OCI-LY7 (cell line): ENCODE measurements at regions not wholly inside any gene's neighbourhood (a gene's known extent, or its start where the extent isn't known, plus 50 kb on each side); places are given as distances from the start of the nearest gene placed in this dataset.

Source experiments
- BruUV-seq: library from RNA; stranded (reverse); fragments of 400-500 nt; replicated peaks from 2 replicates; lab custom pipeline; 2021; lab: Mats Ljungman, UMichigan
- CTCF ChIA-PET: fragments of 300-600 bp; sonication (Branson Sonifier 250); formaldehyde crosslinking; loops from one replicate; lab custom pipeline; 2022; ENCODE audit warnings: antibody characterized with exemption; ENCODE audit not compliant: unreplicated experiment; lab: Charles Lee
- POLR2A ChIA-PET: fragments of 300-600 bp; sonication (Branson Sonifier 250); formaldehyde crosslinking; loops from one replicate; lab custom pipeline; 2022; ENCODE audit warnings: antibody characterized with exemption; lab: Charles Lee
- DNase-seq: peaks from one replicate; pipeline ENCODE4 v3.0.0-alpha.2; 2015; ENCODE audit warnings: low spot score
- H2AFZ ChIP-seq: fragments of 200-600 bp; sonication (generic), shearing (Covaris generic); 2 replicates; pipeline ENCODE4 v1.6.1; 2014; ENCODE audit warnings: mild to moderate bottlenecking, antibody characterized with exemption, low read length, moderate library complexity
- H3K27ac ChIP-seq: fragments of 200-600 bp; sonication (generic); 2 replicates; pipeline ENCODE4 v1.5.1; 2014; ENCODE audit warnings: mixed run types, low read depth, mild to moderate bottlenecking, moderate library complexity, low read length, inconsistent platforms; ENCODE audit not compliant: poor library complexity, severe bottlenecking
- H3K36me3 ChIP-seq: fragments of 200-600 bp; sonication (generic); 2 replicates; pipeline ENCODE4 v1.6.1; 2014; ENCODE audit warnings: mild to moderate bottlenecking, antibody characterized with exemption, low read length, moderate library complexity, mixed read lengths; ENCODE audit not compliant: insufficient read depth
- H3K4me1 ChIP-seq: fragments of 200-600 bp; sonication (generic); 2 replicates; pipeline ENCODE4 v1.5.1; 2014; ENCODE audit warnings: mild to moderate bottlenecking, low read length; ENCODE audit not compliant: insufficient read depth, poor library complexity, severe bottlenecking
- H3K4me2 ChIP-seq: fragments of 200-600 bp; sonication (generic); 2 replicates; pipeline ENCODE4 v1.6.1; 2014; ENCODE audit warnings: mild to moderate bottlenecking, low read length
- H3K4me3 ChIP-seq: fragments of 200-600 bp; sonication (generic); 2 replicates; pipeline ENCODE4 v1.5.1; 2014; ENCODE audit warnings: mild to moderate bottlenecking, low read depth, low read length; ENCODE audit not compliant: poor library complexity, severe bottlenecking
- H3K79me2 ChIP-seq: fragments of 200-600 bp; sonication (generic); 2 replicates; pipeline ENCODE4 v1.6.1; 2016; ENCODE audit warnings: low read depth, mild to moderate bottlenecking, low read length, moderate library complexity, mixed read lengths; ENCODE audit not compliant: insufficient read depth
- H3K9me2 ChIP-seq: fragments of 200-600 bp; sonication (generic); 2 replicates; pipeline ENCODE4 v1.6.1; 2016; ENCODE audit warnings: mild to moderate bottlenecking, low read length, mixed read lengths; ENCODE audit not compliant: insufficient read depth
- H3K9me3 ChIP-seq: fragments of 200-600 bp; sonication (generic); 2 replicates; pipeline ENCODE4 v1.6.1; 2014; ENCODE audit warnings: mild to moderate bottlenecking, mixed run types, low read length, mixed read lengths
- H4K20me1 ChIP-seq: fragments of 200-600 bp; sonication (generic); 2 replicates; pipeline ENCODE4 v1.6.1; 2014; ENCODE audit warnings: mild to moderate bottlenecking, antibody characterized with exemption, low read length, moderate library complexity, mixed read lengths; ENCODE audit not compliant: insufficient read depth
- EZH2phosphoT487 ChIP-seq: fragments of 200-600 bp; sonication (generic); IDR thresholded peaks from 2 replicates; pipeline ENCODE4 v1.6.1; 2018; ENCODE audit warnings: low read depth, borderline replicate concordance, mild to moderate bottlenecking, mixed run types, antibody characterized with exemption, low read length, moderate library complexity, mixed read lengths
- intact Hi-C: fragments of 100-400 bp; cut with micrococcal nuclease; formaldehyde crosslinking; loops from one replicate; pipeline ENCODE4 v1.10.0; 2022; ENCODE audit not compliant: unreplicated experiment
- TF ChIP-seq, protein P1 (sequence below): fragments of 200-600 bp; sonication (generic); conservative IDR thresholded peaks from 2 replicates; pipeline ENCODE4 v1.5.1; 2014; ENCODE audit warnings: mild to moderate bottlenecking, antibody characterized with exemption, low read length, moderate library complexity, mixed read lengths

DNA sequence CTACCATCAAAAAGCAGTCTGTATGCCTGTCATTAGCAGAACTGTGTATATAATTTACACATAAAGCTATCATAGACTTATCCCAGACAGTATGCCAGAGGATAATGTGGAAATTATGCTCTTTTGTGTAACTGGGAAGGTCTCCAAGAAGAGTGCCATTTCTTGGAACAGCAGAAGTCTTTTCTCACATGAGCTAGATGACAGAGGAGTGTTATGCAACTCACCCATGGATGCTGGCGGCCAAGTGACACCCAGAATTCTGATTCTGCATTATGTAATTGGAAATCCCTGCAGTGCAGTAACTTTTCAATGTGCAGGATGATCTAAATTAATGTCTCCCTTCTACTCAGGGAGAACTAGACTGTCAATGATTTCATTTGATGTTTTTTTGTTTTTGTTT is 160.0 kb downstream of the UBE2E3 start:
- no peaks in the 10 kb centered on the region for H3K9me2 ChIP-seq
- no peak for DNase-seq
- ChIA-PET POLR2A (interaction anchor here (0.5 to 1.2 kb wide), 6 partner anchors 13 to 301 kb away, joined by 3 to 8 read pairs (median 3); no protein-coding TSS in a partner anchor), CTCF (no interaction called here)
- H2AFZ ChIP-seq: no peak overlapping the region
- no peaks in the 10 kb centered on the region for H3K36me3 ChIP-seq
- no peak overlapping the region for H3K27ac ChIP-seq
- no peaks in the 10 kb centered on the region for H3K9me3 ChIP-seq
- no peaks in the 10 kb centered on the region for H4K20me1 ChIP-seq
- no peak overlapping the region for H3K4me3 ChIP-seq
- no peak for TF ChIP-seq EZH2phosphoT487
- TF ChIP-seq, protein P1, sequence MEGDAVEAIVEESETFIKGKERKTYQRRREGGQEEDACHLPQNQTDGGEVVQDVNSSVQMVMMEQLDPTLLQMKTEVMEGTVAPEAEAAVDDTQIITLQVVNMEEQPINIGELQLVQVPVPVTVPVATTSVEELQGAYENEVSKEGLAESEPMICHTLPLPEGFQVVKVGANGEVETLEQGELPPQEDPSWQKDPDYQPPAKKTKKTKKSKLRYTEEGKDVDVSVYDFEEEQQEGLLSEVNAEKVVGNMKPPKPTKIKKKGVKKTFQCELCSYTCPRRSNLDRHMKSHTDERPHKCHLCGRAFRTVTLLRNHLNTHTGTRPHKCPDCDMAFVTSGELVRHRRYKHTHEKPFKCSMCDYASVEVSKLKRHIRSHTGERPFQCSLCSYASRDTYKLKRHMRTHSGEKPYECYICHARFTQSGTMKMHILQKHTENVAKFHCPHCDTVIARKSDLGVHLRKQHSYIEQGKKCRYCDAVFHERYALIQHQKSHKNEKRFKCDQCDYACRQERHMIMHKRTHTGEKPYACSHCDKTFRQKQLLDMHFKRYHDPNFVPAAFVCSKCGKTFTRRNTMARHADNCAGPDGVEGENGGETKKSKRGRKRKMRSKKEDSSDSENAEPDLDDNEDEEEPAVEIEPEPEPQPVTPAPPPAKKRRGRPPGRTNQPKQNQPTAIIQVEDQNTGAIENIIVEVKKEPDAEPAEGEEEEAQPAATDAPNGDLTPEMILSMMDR: no peak
- no peaks in the 10 kb centered on the region for H3K4me1 ChIP-seq
- no peak overlapping the region for H3K4me2 ChIP-seq
- intact Hi-C loops: no loop called here
- H3K79me2 ChIP-seq: no peaks in the 10 kb centered on the region
- no TSS peak for BruUV-seq

DNA sequence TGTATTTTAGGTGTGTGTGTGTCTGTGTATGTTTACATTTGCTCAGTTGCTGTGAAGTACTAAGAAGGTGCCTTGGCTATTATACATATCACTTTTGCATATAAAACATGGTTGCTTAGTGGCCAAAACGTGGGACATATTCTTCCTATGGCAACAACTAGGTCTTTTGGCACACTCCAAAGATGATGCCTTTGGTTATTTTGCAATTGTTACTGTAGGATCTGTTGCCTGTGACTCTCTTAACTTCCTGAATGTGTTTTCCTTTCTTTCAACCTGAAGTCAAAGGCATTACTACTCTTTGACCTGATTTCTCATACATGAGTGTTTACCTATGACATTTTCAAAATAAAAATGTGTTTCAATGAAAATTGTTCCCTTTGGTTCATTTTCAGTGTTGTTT is 160.5 kb downstream of the UBE2E3 start:
- Histone ChIP-seq H3K79me2 (no peaks in the 10 kb centered on the region), H3K4me3 (no peak overlapping the region), H3K36me3 (no peaks in the 10 kb centered on the region), H3K9me2 (no peaks in the 10 kb centered on the region), H3K9me3 (no peaks in the 10 kb centered on the region), H3K4me1 (no peaks in the 10 kb centered on the region), H3K4me2 (no peak overlapping the region), H3K27ac (no peak overlapping the region), H4K20me1 (no peaks in the 10 kb centered on the region), H2AFZ (no peak overlapping the region)
- CTCF ChIA-PET: no interaction called here
- TF ChIP-seq EZH2phosphoT487: no peak
- TF ChIP-seq, protein P1: no peak
- intact Hi-C loops: no loop called here
- BruUV-seq: no TSS peak
- POLR2A ChIA-PET: interaction anchor here (0.5 to 1.4 kb wide), 5 partner anchors 12 to 295 kb away, joined by 3 to 8 read pairs (median 3); no protein-coding TSS in a partner anchor
- DNase-seq: no peak

DNA sequence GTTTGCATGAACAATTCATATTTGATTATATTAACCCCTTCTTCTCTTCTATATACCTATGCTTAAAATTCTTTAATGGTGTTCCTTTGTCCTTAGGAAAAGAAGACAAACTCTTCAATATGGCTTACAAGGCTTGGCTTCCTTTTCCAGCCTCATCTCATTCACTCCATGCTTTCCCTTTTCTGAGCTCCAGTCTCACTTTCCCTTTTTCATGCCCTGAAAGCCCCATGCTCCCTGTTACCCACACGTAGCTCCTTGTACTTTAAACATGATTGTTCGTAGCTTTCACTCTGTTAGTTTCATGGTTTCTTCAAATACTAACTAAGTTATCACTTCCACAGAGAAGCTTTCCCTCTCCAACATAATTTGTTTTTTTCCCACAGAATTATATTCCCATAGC is 161.3 kb downstream of the UBE2E3 start:
- Histone ChIP-seq H3K79me2 (no peaks in the 10 kb centered on the region), H2AFZ (no peak overlapping the region), H4K20me1 (no peaks in the 10 kb centered on the region), H3K9me2 (no peaks in the 10 kb centered on the region), H3K27ac (no peak overlapping the region), H3K4me2 (no peak overlapping the region), H3K4me3 (no peak overlapping the region), H3K9me3 (no peaks in the 10 kb centered on the region), H3K36me3 (no peaks in the 10 kb centered on the region), H3K4me1 (no peaks in the 10 kb centered on the region)
- ChIA-PET POLR2A (interaction anchor here (0.6 to 1.4 kb wide), 6 partner anchors 20 to 279 kb away, joined by 3 to 4 read pairs (median 3); no protein-coding TSS in a partner anchor), CTCF (no interaction called here)
- no TSS peak for BruUV-seq
- DNase-seq: no peak
- intact Hi-C loops: no loop called here
- TF ChIP-seq, protein P1: no peak
- no peak for TF ChIP-seq EZH2phosphoT487
